Smooth muscle cell (in vitro differentiated cells): ENCODE measurements at regions not wholly inside any gene's neighbourhood (a gene's known extent, or its start where the extent isn't known, plus 50 kb on each side); places are given as distances from the start of the nearest gene placed in this dataset.

ENCODE experiments used
- DNase-seq: peaks from one replicate; lab custom pipeline; 2025; ENCODE audit not compliant: unreplicated experiment; lab: John Stamatoyannopoulos, UW
- H2AFZ ChIP-seq: fragments of 200-600 bp; sonication (generic); 2 replicates; pipeline ENCODE4 v1.6.0; 2016; ENCODE audit warnings: antibody characterized with exemption, low read depth, mild to moderate bottlenecking
- H3F3A ChIP-seq: fragments of 200-600 bp; sonication (generic); 2 replicates; pipeline ENCODE4 v1.6.0; 2017; ENCODE audit warnings: antibody characterized with exemption, low read depth
- H3K27ac ChIP-seq: fragments of 200-600 bp; sonication (generic); 2 replicates; pipeline ENCODE4 v1.5.1; 2016; ENCODE audit warnings: low read depth, mild to moderate bottlenecking
- H3K27me3 ChIP-seq: fragments of 200-600 bp; sonication (generic); 2 replicates; pipeline ENCODE4 v1.6.1; 2016; ENCODE audit warnings: low read depth, mild to moderate bottlenecking
- H3K36me3 ChIP-seq: fragments of 200-600 bp; sonication (generic); 2 replicates; pipeline ENCODE4 v1.5.1; 2016; ENCODE audit warnings: low read depth
- H3K4me1 ChIP-seq: fragments of 200-600 bp; sonication (generic); 2 replicates; pipeline ENCODE4 v1.5.1; 2016; ENCODE audit warnings: low read depth
- H3K4me2 ChIP-seq: fragments of 200-600 bp; sonication (generic); 2 replicates; pipeline ENCODE4 v1.6.0; 2016; ENCODE audit warnings: mild to moderate bottlenecking
- H3K4me3 ChIP-seq: fragments of 200-600 bp; sonication (generic); 2 replicates; pipeline ENCODE4 v1.5.1; 2016; ENCODE audit warnings: mild to moderate bottlenecking
- H3K79me2 ChIP-seq: fragments of 200-600 bp; sonication (generic); 2 replicates; pipeline ENCODE4 v1.6.0; 2016; ENCODE audit warnings: low read depth, mild to moderate bottlenecking
- H3K9ac ChIP-seq: fragments of 200-600 bp; sonication (generic); 2 replicates; pipeline ENCODE4 v1.6.0; 2016; ENCODE audit warnings: low read depth
- H3K9me3 ChIP-seq: fragments of 200-600 bp; sonication (generic); replicated peaks from 2 replicates; pipeline ENCODE4 v1.5.1; 2016; ENCODE audit warnings: low read depth
- H4K20me1 ChIP-seq: fragments of 200-600 bp; sonication (generic); 2 replicates; pipeline ENCODE4 v1.6.0; 2016; ENCODE audit warnings: low read depth
- CTCF ChIP-seq: fragments of 200-600 bp; sonication (generic); IDR thresholded peaks from 2 replicates; pipeline ENCODE4 v1.5.1; 2017; ENCODE audit warnings: borderline replicate concordance, mild to moderate bottlenecking, antibody characterized with exemption; ENCODE audit not compliant: insufficient read depth, poor library complexity, severe bottlenecking
- WGBS: methylation state at CpG from one replicate; pipeline ENCODE4 v1.1.7; 2016; ENCODE audit warnings: low lambda C conversion rate; 5-methylcytosine and 5-hydroxymethylcytosine counted together

- Histone ChIP-seq H3F3A (no peaks in the 10 kb centered on the region), H3K27me3 (no peaks in the 10 kb centered on the region), H3K4me3 (no peak overlapping the region), H2AFZ (no peak overlapping the region), H3K36me3 (no peaks in the 10 kb centered on the region), H4K20me1 (no peaks in the 10 kb centered on the region), H3K27ac (no peak overlapping the region), H3K9ac (no peak overlapping the region), H3K4me1 (peaks cover 5% of the 10 kb centered on the region), H3K4me2 (no peak overlapping the region), H3K9me3 (no peaks in the 10 kb centered on the region), H3K79me2 (no peaks in the 10 kb centered on the region)
- no peak for DNase-seq
- no peak for TF ChIP-seq CTCF
- 72% methylated on average over 3 of the region's 3 CpGs for WGBS
Observed at GRCh38 chr1:182181167-182181572, 119.7 kb upstream of the ZNF648 start.

DNA sequence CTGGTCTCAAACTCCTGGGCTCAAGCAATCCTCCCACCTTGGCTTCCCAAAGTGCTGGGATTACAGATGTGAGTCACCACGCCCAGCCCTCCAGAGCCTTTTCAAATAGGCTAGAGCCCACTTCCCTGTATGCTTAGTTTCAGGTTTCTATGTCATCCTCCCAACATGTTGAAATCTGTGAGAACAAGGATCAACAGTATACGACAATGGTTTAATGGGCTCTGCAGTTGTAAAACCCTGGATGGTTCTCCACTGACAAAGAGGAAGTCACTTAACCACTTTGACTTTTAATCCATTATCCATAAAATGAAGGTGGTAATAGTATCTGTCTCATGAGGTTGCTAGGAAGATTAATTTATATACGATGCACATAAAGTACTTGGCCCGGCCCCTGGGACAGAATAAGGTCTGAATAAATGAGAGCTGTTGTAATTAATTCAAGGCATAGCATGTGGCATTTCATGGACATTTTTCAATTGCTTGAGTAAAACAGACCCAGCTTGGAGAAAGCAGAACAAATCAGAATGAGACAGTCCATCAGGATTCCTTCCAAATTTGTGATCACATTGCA, 113.9 kb upstream of the ZNF648 start:
- Histone ChIP-seq H3K9me3 (no peaks in the 10 kb centered on the region), H3F3A (no peaks in the 10 kb centered on the region), H2AFZ (no peak overlapping the region), H3K27ac (no peak overlapping the region), H3K4me2 (no peak overlapping the region), H4K20me1 (no peaks in the 10 kb centered on the region), H3K36me3 (no peaks in the 10 kb centered on the region), H3K4me1 (no peaks in the 10 kb centered on the region), H3K79me2 (no peaks in the 10 kb centered on the region), H3K9ac (no peak overlapping the region), H3K27me3 (no peaks in the 10 kb centered on the region), H3K4me3 (no peak overlapping the region)
- DNase-seq = no peak
- 67% methylated on average over 4 of the region's 4 CpGs for WGBS
- no peak for TF ChIP-seq CTCF

DNA sequence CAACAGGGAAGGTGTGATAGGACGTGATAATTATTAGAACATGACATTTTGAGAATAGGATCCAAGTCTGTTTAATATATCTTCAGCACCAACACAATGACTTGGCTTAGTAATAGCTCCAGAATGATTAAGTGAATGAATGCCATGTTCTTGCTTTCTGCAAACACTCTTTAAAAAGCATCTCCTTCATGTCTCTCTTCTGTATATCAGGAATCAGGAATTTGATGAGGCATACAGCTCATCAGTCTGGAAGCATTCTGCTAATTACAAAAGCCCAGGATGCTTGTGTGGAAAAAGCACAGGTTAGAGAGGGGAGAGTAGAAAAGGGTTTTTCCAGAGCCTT, 113.0 kb upstream of the ZNF648 start:
- no peak overlapping the region for H3K9ac ChIP-seq
- H4K20me1 ChIP-seq = no peaks in the 10 kb centered on the region
- no peak for TF ChIP-seq CTCF
- WGBS = 78% methylated on average over 1 of the region's 1 CpG
- no peaks in the 10 kb centered on the region for H3K27me3 ChIP-seq
- H3K4me2 ChIP-seq = no peak overlapping the region
- no peaks in the 10 kb centered on the region for H3K4me1 ChIP-seq
- no peak overlapping the region for H3K27ac ChIP-seq
- no peaks in the 10 kb centered on the region for H3K9me3 ChIP-seq
- DNase-seq = no peak
- H3K4me3 ChIP-seq = no peak overlapping the region
- no peaks in the 10 kb centered on the region for H3K36me3 ChIP-seq
- H2AFZ ChIP-seq = no peak overlapping the region
- H3K79me2 ChIP-seq = no peaks in the 10 kb centered on the region
- H3F3A ChIP-seq = no peaks in the 10 kb centered on the region

DNA sequence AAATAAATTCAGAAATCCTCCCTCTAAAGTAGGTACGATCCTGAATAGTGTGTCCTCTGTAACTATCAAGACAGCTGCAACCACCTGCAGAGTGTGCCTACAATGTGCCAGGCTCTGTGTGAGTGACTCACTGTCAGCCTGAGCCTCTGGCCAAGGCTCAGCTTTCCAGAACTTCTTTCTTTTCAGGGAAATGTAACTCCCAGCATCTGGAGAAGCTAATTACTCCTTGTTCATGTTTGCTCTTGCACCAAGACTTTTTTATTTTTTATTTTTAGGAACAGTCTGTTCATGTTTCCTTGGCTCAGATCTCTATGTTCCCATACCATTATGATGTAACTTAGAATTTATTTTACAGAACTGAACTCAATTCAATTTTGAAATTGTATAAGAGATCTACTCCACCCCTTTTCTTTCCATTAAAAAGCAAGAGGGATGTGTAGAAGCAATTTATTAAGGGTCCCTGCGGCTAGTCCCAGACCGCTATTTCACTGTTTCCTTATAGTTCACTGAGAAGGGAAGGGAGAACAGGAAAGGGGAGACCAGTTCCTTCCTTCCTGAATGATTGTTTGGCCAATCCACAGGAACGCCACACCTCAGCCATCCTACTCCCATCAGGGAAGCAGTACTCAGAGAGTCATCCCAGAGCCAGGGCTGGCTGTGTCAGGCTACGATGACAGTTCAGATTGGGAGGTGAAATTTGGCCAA, 112.4 kb upstream of the ZNF648 start:
- Histone ChIP-seq H3K4me1 (no peaks in the 10 kb centered on the region), H3K36me3 (no peaks in the 10 kb centered on the region), H3K4me2 (no peak overlapping the region), H3K9ac (no peak overlapping the region), H3K9me3 (no peaks in the 10 kb centered on the region), H2AFZ (no peak overlapping the region), H3K27ac (no peak overlapping the region), H3F3A (no peaks in the 10 kb centered on the region), H3K4me3 (no peak overlapping the region), H4K20me1 (no peaks in the 10 kb centered on the region), H3K79me2 (no peaks in the 10 kb centered on the region), H3K27me3 (no peaks in the 10 kb centered on the region)
- no peak for TF ChIP-seq CTCF
- no peak for DNase-seq
- 95% methylated on average over 5 of the region's 5 CpGs for WGBS
